H1 (cell line): ENCODE measurements at regions not wholly inside any gene's neighbourhood (a gene's known extent, or its start where the extent isn't known, plus 50 kb on each side); places are given as distances from the start of the nearest gene placed in this dataset.

Experiments used
- CTCF ChIA-PET: fragments of 300-600 bp; sonication (Branson Sonifier 250); formaldehyde crosslinking; loops from one replicate; lab custom pipeline; 2021; ENCODE audit not compliant: partially characterized antibody; lab: Charles Lee
- POLR2A ChIA-PET: fragments of 300-600 bp; sonication (Branson Sonifier 250); formaldehyde crosslinking; loops from one replicate; lab custom pipeline; 2021; ENCODE audit warnings: inconsistent platforms; ENCODE audit not compliant: partially characterized antibody; lab: Charles Lee
- DNase-seq, 2 experiments: peaks; one replicate each; pipeline versions ENCODE4 v3.0.0 to v3.0.0-alpha.2; 2010 to 2022; ENCODE audit warnings: low spot score in 2 of 2, low read depth in 1 of 2, mixed read lengths in 1 of 2
- FAIRE-seq: peaks from 2 replicates; lab custom pipeline; 2011; peaks lifted over from hg19 to GRCh38; lab: Jason Lieb, UNC
- H2AFZ ChIP-seq: 2 replicates; pipeline ENCODE4 v1.8.1; 2012; ENCODE audit warnings: low read length, inconsistent platforms
- H2AK5ac ChIP-seq: 2 replicates; pipeline ENCODE4 v1.6.1; 2013; ENCODE audit warnings: low read depth, low read length
- H2BK120ac ChIP-seq: replicated peaks from 2 replicates; pipeline ENCODE3; 2013; ENCODE audit warnings: low read depth, low read length, inconsistent platforms
- H2BK12ac ChIP-seq: 2 replicates; pipeline ENCODE4 v1.6.1; 2013; ENCODE audit warnings: low read depth, low read length
- H2BK15ac ChIP-seq: 2 replicates; pipeline ENCODE4 v1.6.1; 2013; ENCODE audit warnings: low read length
- H2BK20ac ChIP-seq: 2 replicates; pipeline ENCODE4 v1.6.1; 2013; ENCODE audit warnings: low read length
- H2BK5ac ChIP-seq: 2 replicates; pipeline ENCODE4 v1.6.1; 2013; ENCODE audit warnings: low read depth, low read length
- H3K14ac ChIP-seq: 2 replicates; pipeline ENCODE4 v1.6.1; 2013; ENCODE audit warnings: inconsistent platforms; ENCODE audit not compliant: insufficient read length
- H3K18ac ChIP-seq: 2 replicates; pipeline ENCODE4 v1.6.1; 2013; ENCODE audit warnings: low read length; ENCODE audit errors: extremely low read depth
- H3K23ac ChIP-seq: 2 replicates; pipeline ENCODE4 v1.6.1; 2013; ENCODE audit warnings: inconsistent platforms; ENCODE audit not compliant: insufficient read length
- H3K23me2 ChIP-seq: 2 replicates; pipeline ENCODE4 v1.6.1; 2013; ENCODE audit warnings: low read depth, low read length
- H3K27ac ChIP-seq: 2 replicates; pipeline ENCODE4 v1.6.1; 2011; ENCODE audit warnings: low read depth, low read length, inconsistent platforms
- H3K27me3 ChIP-seq, 4 experiments: replicated peaks in 1 of 4; 1 replicate in 1 of 4; 2 replicates in 3 of 4; pipeline versions ENCODE4 v1.6.1 to v1.8.1; 2011 to 2013; ENCODE audit warnings: low read length in 3 of 4, mild to moderate bottlenecking in 3 of 4, inconsistent platforms in 2 of 4, mixed read lengths in 2 of 4, moderate library complexity in 1 of 4; ENCODE audit not compliant: control insufficient read depth in 3 of 4, insufficient read depth in 3 of 4; ENCODE audit errors: extremely low read depth in 1 of 4
- H3K36me3 ChIP-seq, 4 experiments: 2 replicates each; pipeline versions ENCODE4 v1.6.1 to v1.8.1; 2011 to 2013; ENCODE audit warnings: mild to moderate bottlenecking in 4 of 4, low read length in 3 of 4, moderate library complexity in 2 of 4, control low read depth in 1 of 4, inconsistent platforms in 1 of 4; ENCODE audit not compliant: insufficient read depth in 4 of 4, control insufficient read depth in 2 of 4
- H3K4ac ChIP-seq: replicated peaks from 2 replicates; pipeline ENCODE3; 2013; ENCODE audit warnings: low read length, low read depth, mixed read lengths, inconsistent platforms; ENCODE audit not compliant: insufficient read length
- H3K4me1 ChIP-seq, 4 experiments: replicated peaks in 1 of 4; 1 replicate in 1 of 4; 2 replicates in 3 of 4; pipeline versions ENCODE4 v1.6.1 to v1.8.1; 2011 to 2013; ENCODE audit warnings: low read length in 3 of 4, inconsistent platforms in 2 of 4, mixed read lengths in 1 of 4; ENCODE audit not compliant: insufficient read depth in 4 of 4, control insufficient read depth in 3 of 4
- H3K4me2 ChIP-seq, 2 experiments: 2 replicates each; pipeline versions ENCODE4 v1.6.1 to v1.8.1; 2011 to 2013; ENCODE audit warnings: low read depth in 2 of 2, low read length in 2 of 2, control low read depth in 1 of 2, inconsistent platforms in 1 of 2, mild to moderate bottlenecking in 1 of 2; ENCODE audit not compliant: insufficient read depth in 1 of 2
- H3K4me3 ChIP-seq, 4 experiments: fragments of 200-600, 300-600 bp in 1 of 4; sonication (generic), shearing (Covaris generic), sonication (Bioruptor Twin) in 1 of 4; 2 replicates each; pipeline versions ENCODE4 v1.5.1 to v1.8.1; 2011 to 2016; ENCODE audit warnings: low read length in 4 of 4, low read depth in 3 of 4, control low read depth in 2 of 4, inconsistent platforms in 2 of 4, mild to moderate bottlenecking in 2 of 4, mixed read lengths in 1 of 4, moderate library complexity in 1 of 4; ENCODE audit not compliant: insufficient read depth in 2 of 4; ENCODE audit errors: extremely low read depth in 1 of 4
- H3K56ac ChIP-seq: replicated peaks from 2 replicates; pipeline ENCODE3; 2013; ENCODE audit warnings: low read depth, mild to moderate bottlenecking, mixed read lengths, low read length, inconsistent platforms; ENCODE audit not compliant: insufficient read length
- H3K79me1 ChIP-seq: 2 replicates; pipeline ENCODE4 v1.6.1; 2013; ENCODE audit warnings: low read depth, low read length, control low read depth
- H3K79me2 ChIP-seq, 2 experiments: 2 replicates each; pipeline versions ENCODE4 v1.6.1 to v1.8.1; 2012 to 2013; ENCODE audit warnings: low read length in 2 of 2, mild to moderate bottlenecking in 2 of 2, inconsistent platforms in 1 of 2; ENCODE audit not compliant: insufficient read depth in 2 of 2, control insufficient read depth in 1 of 2
- H3K9ac ChIP-seq, 4 experiments: replicated peaks in 1 of 4; 1 replicate in 1 of 4; 2 replicates in 3 of 4; pipeline versions ENCODE4 v1.6.1 to v1.8.1; 2011 to 2013; ENCODE audit warnings: low read depth in 3 of 4, low read length in 3 of 4, control low read depth in 2 of 4, mild to moderate bottlenecking in 2 of 4, moderate library complexity in 2 of 4, inconsistent platforms in 1 of 4; ENCODE audit errors: extremely low read depth in 1 of 4
- H3K9me3 ChIP-seq, 2 experiments: 2 replicates each; pipeline versions ENCODE4 v1.6.1 to v1.8.1; 2012 to 2013; ENCODE audit warnings: mild to moderate bottlenecking in 2 of 2, moderate library complexity in 2 of 2, control low read depth in 1 of 2, inconsistent platforms in 1 of 2, low read depth in 1 of 2, low read length in 1 of 2, mixed read lengths in 1 of 2; ENCODE audit not compliant: insufficient read depth in 2 of 2
- H4K20me1 ChIP-seq, 2 experiments: replicated peaks in 1 of 2; 2 replicates each; pipeline versions ENCODE3 to v1.8.1; 2011 to 2013; ENCODE audit warnings: inconsistent platforms in 2 of 2, low read length in 2 of 2, mild to moderate bottlenecking in 1 of 2; ENCODE audit not compliant: insufficient read depth in 2 of 2, control insufficient read depth in 1 of 2
- H4K5ac ChIP-seq: 2 replicates; pipeline ENCODE4 v1.6.1; 2013; ENCODE audit warnings: low read length, low read depth, mixed read lengths, inconsistent platforms; ENCODE audit not compliant: insufficient read length
- H4K8ac ChIP-seq: 2 replicates; pipeline ENCODE4 v1.8.0; 2013; ENCODE audit warnings: mild to moderate bottlenecking, moderate library complexity, low read length, inconsistent platforms; ENCODE audit not compliant: insufficient read depth; ENCODE audit errors: extremely low read depth
- H4K91ac ChIP-seq: replicated peaks from 2 replicates; pipeline ENCODE3; 2013; ENCODE audit warnings: low read length, mixed read lengths, inconsistent platforms; ENCODE audit not compliant: insufficient read length
- CBX8 ChIP-seq: fragments of 300-800, 300-1000 bp; sonication (generic); IDR thresholded peaks from 2 replicates; pipeline ENCODE4 v1.7.1; 2016; ENCODE audit warnings: low read depth, low read length, borderline replicate concordance
- EZH2 ChIP-seq: fragments of 200-600 bp; sonication (generic); IDR thresholded peaks from 2 replicates; pipeline ENCODE4 v1.7.1; 2012; ENCODE audit warnings: low read depth, mild to moderate bottlenecking, moderate library complexity, low read length, inconsistent platforms; ENCODE audit not compliant: severe bottlenecking
- KDM1A ChIP-seq: fragments of 200-600, 300-600 bp; sonication (generic); IDR thresholded peaks from 2 replicates; pipeline ENCODE4 v1.7.1; 2016; ENCODE audit warnings: mild to moderate bottlenecking, low read length, borderline replicate concordance
- SP1 ChIP-seq: IDR thresholded peaks from 2 replicates; pipeline ENCODE4 v1.6.1; 2011; ENCODE audit warnings: low read depth, low read length
- SP2 ChIP-seq: IDR thresholded peaks from 2 replicates; pipeline ENCODE4 v1.6.1; 2012; ENCODE audit warnings: mild to moderate bottlenecking, low read length, inconsistent platforms
- WGBS, 2 experiments: shearing (Covaris generic) in 1 of 2; methylation state at CpG; one replicate each; pipeline versions ENCODE4 v1.1.6 to v1.1.7; 2013 to 2015; ENCODE audit warnings: low lambda C conversion rate in 2 of 2, mixed read lengths in 2 of 2, inconsistent platforms in 1 of 2, low coverage in 1 of 2, missing lambda C conversion rate in 1 of 2; ENCODE audit not compliant: insufficient replicate concordance in 2 of 2, insufficient coverage in 1 of 2, insufficient read length in 1 of 2; ENCODE audit errors: extremely low coverage in 1 of 2, missing lambda C conversion rate in 1 of 2; 5-methylcytosine and 5-hydroxymethylcytosine counted together

- Histone ChIP-seq H3K18ac (no peak overlapping the region), H3K23ac (no peak overlapping the region), H2AK5ac (no peak overlapping the region), H3K36me3 (no peaks in the 10 kb centered on the region), H2BK120ac (no peak overlapping the region), H3K9me3 (no peaks in the 10 kb centered on the region), H4K8ac (no peak overlapping the region), H2BK12ac (no peak overlapping the region), H2BK20ac (no peak overlapping the region), H4K91ac (no peak overlapping the region), H3K4me3 (no peak overlapping the region), H3K4me1 (no peaks in the 10 kb centered on the region), H3K27me3 (no peaks in the 10 kb centered on the region), H4K20me1 (no peaks in the 10 kb centered on the region), H3K23me2 (no peaks in the 10 kb centered on the region), H2BK15ac (no peak overlapping the region), H3K79me2 (no peaks in the 10 kb centered on the region), H3K14ac (no peak overlapping the region), H3K9ac (no peak overlapping the region), H2AFZ (peak overlapping the region; percentile 76), H3K56ac (no peak overlapping the region), H3K27ac (no peak overlapping the region), H4K5ac (no peak overlapping the region), H3K79me1 (no peaks in the 10 kb centered on the region), H3K4ac (no peak overlapping the region), H3K4me2 (no peak overlapping the region), H2BK5ac (no peak overlapping the region)
- no peak for DNase-seq
- CTCF ChIA-PET, result interaction anchor here (0.7 kb wide), 1 partner anchor 123 kb away, joined by 3 read pairs; no protein-coding TSS in a partner anchor
- no peak for TF ChIP-seq CBX8
- TF ChIP-seq SP2, result no peak
- TF ChIP-seq SP1, result no peak
- TF ChIP-seq EZH2, result no peak
- TF ChIP-seq KDM1A, result no peak
- POLR2A ChIA-PET, result no interaction called here
- 91% methylated on average over 3 of the region's 3 CpGs; no CpG with 5 or more reads in 1 of the 2 experiments for WGBS, 2 experiments
- FAIRE-seq, result no peak
Observed at GRCh38 chr7:54940748-54941147, 78.1 kb upstream of the EGFR start.
